GM23338 (cell line): ENCODE measurements at regions not wholly inside any gene's neighbourhood (a gene's known extent, or its start where the extent isn't known, plus 50 kb on each side); places are given as distances from the start of the nearest gene placed in this dataset.

Source experiments
- ATAC-seq: fragments of 200-7000 bp; cut with Tn5 transposase; 3 replicates; pipeline ENCODE4 v1.9.1; 2020
- DNase-seq: peaks from one replicate; pipeline ENCODE4 v3.0.0-alpha.2; 2015; ENCODE audit warnings: low spot score
- H2AFZ ChIP-seq: fragments of 200-600 bp; sonication (generic); 2 replicates; pipeline ENCODE4 v1.8.0; 2016; ENCODE audit warnings: antibody characterized with exemption, mild to moderate bottlenecking, moderate library complexity
- H3F3A ChIP-seq: fragments of 200-600 bp; sonication (generic); replicated peaks from 2 replicates; pipeline ENCODE4 v1.8.0; 2017; ENCODE audit warnings: antibody characterized with exemption, mixed run types, low read depth
- H3K27ac ChIP-seq: fragments of 200-600 bp; sonication (generic); 2 replicates; pipeline ENCODE4 v1.6.1; 2016; ENCODE audit warnings: low read depth
- H3K27me3 ChIP-seq: fragments of 200-600 bp; sonication (generic); 2 replicates; pipeline ENCODE4 v1.8.0; 2016; ENCODE audit warnings: mild to moderate bottlenecking, mixed run types, moderate library complexity; ENCODE audit not compliant: insufficient read depth
- H3K36me3 ChIP-seq: fragments of 200-600 bp; sonication (generic); 2 replicates; pipeline ENCODE4 v1.8.0; 2016; ENCODE audit warnings: mild to moderate bottlenecking; ENCODE audit not compliant: insufficient read depth
- H3K4me1 ChIP-seq: fragments of 200-600 bp; sonication (generic); 2 replicates; pipeline ENCODE4 v1.8.0; 2016; ENCODE audit warnings: mild to moderate bottlenecking, moderate library complexity; ENCODE audit not compliant: insufficient read depth
- H3K4me2 ChIP-seq: fragments of 200-600 bp; sonication (generic); 2 replicates; pipeline ENCODE4 v1.7.1; 2017; ENCODE audit warnings: mixed run types
- H3K4me3 ChIP-seq: fragments of 200-600 bp; sonication (generic); 2 replicates; pipeline ENCODE4 v1.6.1; 2016; ENCODE audit warnings: mixed run types
- H3K79me2 ChIP-seq: fragments of 200-600 bp; sonication (generic); replicated peaks from 2 replicates; pipeline ENCODE4 v1.8.0; 2017; ENCODE audit warnings: mild to moderate bottlenecking; ENCODE audit not compliant: insufficient read depth
- H3K9me2 ChIP-seq: fragments of 200-600 bp; sonication (generic); 2 replicates; pipeline ENCODE4 v1.8.0; 2017; ENCODE audit not compliant: insufficient read depth
- H4K20me1 ChIP-seq: fragments of 200-600 bp; sonication (generic); replicated peaks from 2 replicates; pipeline ENCODE4 v1.8.0; 2017; ENCODE audit warnings: mild to moderate bottlenecking; ENCODE audit not compliant: insufficient read depth
- H3K27ac Mint-ChIP-seq: 2 replicates; pipeline ENCODE4 v1.8.0; 2020; ENCODE audit warnings: inconsistent platforms, mild to moderate bottlenecking, moderate library complexity, mixed read lengths
- H3K27me3 Mint-ChIP-seq: 3 replicates; pipeline ENCODE4 v1.8.0; 2022; ENCODE audit warnings: low read depth, mild to moderate bottlenecking, moderate library complexity, mixed read lengths, inconsistent platforms; ENCODE audit not compliant: insufficient read depth, poor library complexity
- H3K36me3 Mint-ChIP-seq: 3 replicates; pipeline ENCODE4 v1.8.0; 2021; ENCODE audit warnings: low read depth, mild to moderate bottlenecking, inconsistent platforms, moderate library complexity, mixed read lengths
- H3K4me1 Mint-ChIP-seq: 3 replicates; pipeline ENCODE4 v1.8.0; 2020; ENCODE audit warnings: mild to moderate bottlenecking, inconsistent platforms, mixed read lengths
- H3K4me3 Mint-ChIP-seq: 3 replicates; pipeline ENCODE4 v1.8.0; 2021; ENCODE audit warnings: moderate library complexity, mild to moderate bottlenecking, inconsistent platforms, mixed read lengths
- H3K9me3 Mint-ChIP-seq: 3 replicates; pipeline ENCODE4 v1.8.0; 2020; ENCODE audit warnings: moderate library complexity, mild to moderate bottlenecking, inconsistent platforms, mixed read lengths
- CREB1 ChIP-seq: fragments of 250-450 bp; sonication (Bioruptor Pico); IDR thresholded peaks from 2 replicates; pipeline ENCODE4 v1.5.0; 2020; ENCODE audit warnings: low read depth, mild to moderate bottlenecking, moderate library complexity
- EZH2 ChIP-seq: fragments of 200-600 bp; sonication (generic); IDR thresholded peaks from one replicate; pipeline ENCODE4 v1.8.0; 2017; ENCODE audit warnings: antibody characterized with exemption, mild to moderate bottlenecking, low read depth; ENCODE audit not compliant: unreplicated experiment
- EZH2phosphoT487 ChIP-seq: fragments of 200-600 bp; sonication (generic); IDR thresholded peaks from one replicate; pipeline ENCODE4 v1.8.1; 2018; ENCODE audit warnings: antibody characterized with exemption; ENCODE audit not compliant: unreplicated experiment
- JUNB ChIP-seq: IDR thresholded peaks from one replicate; pipeline ENCODE4 v1.6.1; 2016; ENCODE audit warnings: antibody characterized with exemption; ENCODE audit not compliant: unreplicated experiment
- NANOG ChIP-seq: IDR thresholded peaks from 2 replicates; pipeline ENCODE4 v1.6.1; 2016; ENCODE audit warnings: antibody characterized with exemption, borderline replicate concordance
- POLR2AphosphoS5 ChIP-seq: IDR thresholded peaks from 2 replicates; pipeline ENCODE4 v1.6.1; 2016; ENCODE audit warnings: antibody characterized with exemption, low read depth
- REST ChIP-seq: IDR thresholded peaks from one replicate; pipeline ENCODE4 v1.6.1; 2018; ENCODE audit warnings: antibody characterized with exemption; ENCODE audit not compliant: unreplicated experiment
- STAT1 ChIP-seq: IDR thresholded peaks from one replicate; pipeline ENCODE4 v1.6.1; 2016; ENCODE audit warnings: antibody characterized with exemption; ENCODE audit not compliant: unreplicated experiment
- ZNF114 ChIP-seq: fragments of 250-450 bp; sonication (Bioruptor Pico); IDR thresholded peaks from 2 replicates; pipeline ENCODE4 v1.5.0; 2020; ENCODE audit warnings: mild to moderate bottlenecking, moderate library complexity
- ZNF331 ChIP-seq: fragments of 250-450 bp; sonication (Bioruptor Pico); IDR thresholded peaks from 2 replicates; pipeline ENCODE4 v1.5.0; 2020; ENCODE audit warnings: low read depth, mild to moderate bottlenecking, moderate library complexity
- TF ChIP-seq, protein P1 (sequence below): fragments of 250-450 bp; sonication (Bioruptor Pico); IDR thresholded peaks from 2 replicates; pipeline ENCODE4 v1.5.0; 2020; ENCODE audit warnings: mild to moderate bottlenecking, moderate library complexity
- TF ChIP-seq, protein P2 (sequence below), 2 experiments: fragments of 200-600 bp in 1 of 2; sonication (generic) in 1 of 2; conservative IDR thresholded peaks; 2 replicates each; pipeline versions ENCODE4 v1.5.1 to v1.6.1; 2016 to 2017; ENCODE audit warnings: antibody characterized with exemption in 2 of 2, low read depth in 2 of 2, mild to moderate bottlenecking in 2 of 2, moderate library complexity in 1 of 2

GRCh38 chr9:3004572-3004971 lies 160.7 kb upstream of the PUM3 start:
- no peaks in the 10 kb centered on the region for H3K36me3 ChIP-seq
- H3F3A ChIP-seq, result no peaks in the 10 kb centered on the region
- no peaks in the 10 kb centered on the region for H3K79me2 ChIP-seq
- no peak overlapping the region for H3K27ac ChIP-seq
- Mint-ChIP-seq H3K27ac (no peak overlapping the region), H3K36me3 (no peaks in the 10 kb centered on the region), H3K9me3 (no peaks in the 10 kb centered on the region), H3K4me3 (no peak overlapping the region), H3K27me3 (no peaks in the 10 kb centered on the region), H3K4me1 (peaks cover 5% of the 10 kb centered on the region; the same call in 2 of the 3 replicates)
- ATAC-seq (no peak), DNase-seq (no peak)
- H3K4me3 ChIP-seq, result no peak overlapping the region
- no peaks in the 10 kb centered on the region for H4K20me1 ChIP-seq
- H2AFZ ChIP-seq, result 0 out of 2 replicates have a peak overlapping the region, but pooled peaks have one; percentile 57
- H3K4me1 ChIP-seq, result no peaks in the 10 kb centered on the region
- H3K27me3 ChIP-seq, result no peaks in the 10 kb centered on the region
- H3K4me2 ChIP-seq, result no peak overlapping the region
- 0 out of 2 replicates have a peak, but pooled peaks cover 3% of the 10 kb centered on the region for H3K9me2 ChIP-seq
- TF ChIP-seq, protein P1, sequence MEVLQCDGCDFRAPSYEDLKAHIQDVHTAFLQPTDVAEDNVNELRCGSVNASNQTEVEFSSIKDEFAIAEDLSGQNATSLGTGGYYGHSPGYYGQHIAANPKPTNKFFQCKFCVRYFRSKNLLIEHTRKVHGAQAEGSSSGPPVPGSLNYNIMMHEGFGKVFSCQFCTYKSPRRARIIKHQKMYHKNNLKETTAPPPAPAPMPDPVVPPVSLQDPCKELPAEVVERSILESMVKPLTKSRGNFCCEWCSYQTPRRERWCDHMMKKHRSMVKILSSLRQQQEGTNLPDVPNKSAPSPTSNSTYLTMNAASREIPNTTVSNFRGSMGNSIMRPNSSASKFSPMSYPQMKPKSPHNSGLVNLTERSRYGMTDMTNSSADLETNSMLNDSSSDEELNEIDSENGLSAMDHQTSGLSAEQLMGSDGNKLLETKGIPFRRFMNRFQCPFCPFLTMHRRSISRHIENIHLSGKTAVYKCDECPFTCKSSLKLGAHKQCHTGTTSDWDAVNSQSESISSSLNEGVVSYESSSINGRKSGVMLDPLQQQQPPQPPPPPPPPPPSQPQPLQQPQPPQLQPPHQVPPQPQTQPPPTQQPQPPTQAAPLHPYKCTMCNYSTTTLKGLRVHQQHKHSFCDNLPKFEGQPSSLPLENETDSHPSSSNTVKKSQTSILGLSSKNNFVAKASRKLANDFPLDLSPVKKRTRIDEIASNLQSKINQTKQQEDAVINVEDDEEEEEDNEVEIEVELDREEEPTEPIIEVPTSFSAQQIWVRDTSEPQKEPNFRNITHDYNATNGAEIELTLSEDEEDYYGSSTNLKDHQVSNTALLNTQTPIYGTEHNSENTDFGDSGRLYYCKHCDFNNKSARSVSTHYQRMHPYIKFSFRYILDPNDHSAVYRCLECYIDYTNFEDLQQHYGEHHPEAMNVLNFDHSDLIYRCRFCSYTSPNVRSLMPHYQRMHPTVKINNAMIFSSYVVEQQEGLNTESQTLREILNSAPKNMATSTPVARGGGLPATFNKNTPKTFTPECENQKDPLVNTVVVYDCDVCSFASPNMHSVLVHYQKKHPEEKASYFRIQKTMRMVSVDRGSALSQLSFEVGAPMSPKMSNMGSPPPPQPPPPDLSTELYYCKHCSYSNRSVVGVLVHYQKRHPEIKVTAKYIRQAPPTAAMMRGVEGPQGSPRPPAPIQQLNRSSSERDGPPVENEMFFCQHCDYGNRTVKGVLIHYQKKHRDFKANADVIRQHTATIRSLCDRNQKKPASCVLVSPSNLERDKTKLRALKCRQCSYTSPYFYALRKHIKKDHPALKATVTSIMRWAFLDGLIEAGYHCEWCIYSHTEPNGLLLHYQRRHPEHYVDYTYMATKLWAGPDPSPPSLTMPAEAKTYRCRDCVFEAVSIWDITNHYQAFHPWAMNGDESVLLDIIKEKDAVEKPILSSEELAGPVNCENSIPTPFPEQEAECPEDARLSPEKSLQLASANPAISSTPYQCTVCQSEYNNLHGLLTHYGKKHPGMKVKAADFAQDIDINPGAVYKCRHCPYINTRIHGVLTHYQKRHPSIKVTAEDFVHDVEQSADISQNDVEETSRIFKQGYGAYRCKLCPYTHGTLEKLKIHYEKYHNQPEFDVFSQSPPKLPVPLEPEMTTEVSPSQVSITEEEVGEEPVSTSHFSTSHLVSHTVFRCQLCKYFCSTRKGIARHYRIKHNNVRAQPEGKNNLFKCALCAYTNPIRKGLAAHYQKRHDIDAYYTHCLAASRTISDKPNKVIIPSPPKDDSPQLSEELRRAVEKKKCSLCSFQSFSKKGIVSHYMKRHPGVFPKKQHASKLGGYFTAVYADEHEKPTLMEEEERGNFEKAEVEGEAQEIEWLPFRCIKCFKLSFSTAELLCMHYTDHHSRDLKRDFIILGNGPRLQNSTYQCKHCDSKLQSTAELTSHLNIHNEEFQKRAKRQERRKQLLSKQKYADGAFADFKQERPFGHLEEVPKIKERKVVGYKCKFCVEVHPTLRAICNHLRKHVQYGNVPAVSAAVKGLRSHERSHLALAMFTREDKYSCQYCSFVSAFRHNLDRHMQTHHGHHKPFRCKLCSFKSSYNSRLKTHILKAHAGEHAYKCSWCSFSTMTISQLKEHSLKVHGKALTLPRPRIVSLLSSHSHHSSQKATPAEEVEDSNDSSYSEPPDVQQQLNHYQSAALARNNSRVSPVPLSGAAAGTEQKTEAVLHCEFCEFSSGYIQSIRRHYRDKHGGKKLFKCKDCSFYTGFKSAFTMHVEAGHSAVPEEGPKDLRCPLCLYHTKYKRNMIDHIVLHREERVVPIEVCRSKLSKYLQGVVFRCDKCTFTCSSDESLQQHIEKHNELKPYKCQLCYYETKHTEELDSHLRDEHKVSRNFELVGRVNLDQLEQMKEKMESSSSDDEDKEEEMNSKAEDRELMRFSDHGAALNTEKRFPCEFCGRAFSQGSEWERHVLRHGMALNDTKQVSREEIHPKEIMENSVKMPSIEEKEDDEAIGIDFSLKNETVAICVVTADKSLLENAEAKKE (CRISPR knock-in tag), result no peak
- TF ChIP-seq JUNB (no peak), EZH2 (no peak), ZNF331 (CRISPR knock-in tag) (no peak), ZNF114 (CRISPR knock-in tag) (no peak), NANOG (no peak), REST (no peak), STAT1 (no peak), CREB1 (no peak), EZH2phosphoT487 (no peak), POLR2AphosphoS5 (no peak)
- TF ChIP-seq, protein P2, sequence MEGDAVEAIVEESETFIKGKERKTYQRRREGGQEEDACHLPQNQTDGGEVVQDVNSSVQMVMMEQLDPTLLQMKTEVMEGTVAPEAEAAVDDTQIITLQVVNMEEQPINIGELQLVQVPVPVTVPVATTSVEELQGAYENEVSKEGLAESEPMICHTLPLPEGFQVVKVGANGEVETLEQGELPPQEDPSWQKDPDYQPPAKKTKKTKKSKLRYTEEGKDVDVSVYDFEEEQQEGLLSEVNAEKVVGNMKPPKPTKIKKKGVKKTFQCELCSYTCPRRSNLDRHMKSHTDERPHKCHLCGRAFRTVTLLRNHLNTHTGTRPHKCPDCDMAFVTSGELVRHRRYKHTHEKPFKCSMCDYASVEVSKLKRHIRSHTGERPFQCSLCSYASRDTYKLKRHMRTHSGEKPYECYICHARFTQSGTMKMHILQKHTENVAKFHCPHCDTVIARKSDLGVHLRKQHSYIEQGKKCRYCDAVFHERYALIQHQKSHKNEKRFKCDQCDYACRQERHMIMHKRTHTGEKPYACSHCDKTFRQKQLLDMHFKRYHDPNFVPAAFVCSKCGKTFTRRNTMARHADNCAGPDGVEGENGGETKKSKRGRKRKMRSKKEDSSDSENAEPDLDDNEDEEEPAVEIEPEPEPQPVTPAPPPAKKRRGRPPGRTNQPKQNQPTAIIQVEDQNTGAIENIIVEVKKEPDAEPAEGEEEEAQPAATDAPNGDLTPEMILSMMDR (conservative IDR thresholded peaks at IDR 0.05; ENCODE audit: low read depth in 2 of 2), result no peak
